Stimulated activated CD4-positive, alpha-beta T cell treated with anti-CD3 and anti-CD28 coated beads, Interleukin-4, amount 100 ng/mL, for 24 hours (primary cell): ENCODE measurements at regions not wholly inside any gene's neighbourhood (a gene's known extent, or its start where the extent isn't known, plus 50 kb on each side); places are given as distances from the start of the nearest gene placed in this dataset.

Source experiments
- DNase-seq: peaks from one replicate; pipeline ENCODE4 v3.0.0-alpha.2; 2020

DNA sequence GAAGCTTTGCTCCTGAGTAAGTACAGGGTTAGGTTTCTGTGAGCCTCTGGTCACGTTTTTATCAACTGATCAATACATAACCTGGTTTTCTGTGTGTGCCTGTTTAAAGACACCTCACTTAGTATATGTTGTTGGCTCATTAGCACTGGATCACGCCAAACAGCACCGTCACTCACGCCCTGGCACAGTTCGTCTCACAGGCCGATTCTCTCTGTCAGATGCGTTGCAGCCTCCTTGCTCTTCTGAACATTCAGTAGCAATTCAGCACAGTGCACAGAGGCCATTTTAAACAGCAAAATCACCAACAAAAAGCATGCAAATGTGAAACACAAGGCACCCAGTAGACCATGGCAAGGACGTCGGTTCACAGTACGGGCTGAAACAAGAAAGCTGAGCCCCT is 288.5 kb downstream of the IRS2 start:
- no peak for DNase-seq

DNA sequence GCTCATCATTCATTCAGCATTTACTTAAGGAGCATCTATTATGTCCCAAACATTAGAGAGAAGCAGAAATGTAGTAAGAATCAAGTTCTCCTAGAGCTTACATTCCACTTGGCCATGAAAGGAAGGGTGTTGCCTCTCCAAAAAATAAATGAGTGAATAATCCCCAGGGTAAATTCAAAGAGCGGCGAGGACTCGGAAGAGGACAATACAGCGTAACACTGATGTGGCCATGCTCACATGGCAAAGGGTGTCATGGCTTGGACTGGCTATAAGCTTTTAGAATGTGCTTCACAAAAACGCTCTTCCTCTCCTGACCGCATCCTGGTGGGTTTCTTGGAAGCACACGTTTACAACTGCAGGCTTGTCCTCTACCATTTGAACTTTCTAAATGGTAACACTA is 290.2 kb downstream of the IRS2 start:
- no peak for DNase-seq

DNA sequence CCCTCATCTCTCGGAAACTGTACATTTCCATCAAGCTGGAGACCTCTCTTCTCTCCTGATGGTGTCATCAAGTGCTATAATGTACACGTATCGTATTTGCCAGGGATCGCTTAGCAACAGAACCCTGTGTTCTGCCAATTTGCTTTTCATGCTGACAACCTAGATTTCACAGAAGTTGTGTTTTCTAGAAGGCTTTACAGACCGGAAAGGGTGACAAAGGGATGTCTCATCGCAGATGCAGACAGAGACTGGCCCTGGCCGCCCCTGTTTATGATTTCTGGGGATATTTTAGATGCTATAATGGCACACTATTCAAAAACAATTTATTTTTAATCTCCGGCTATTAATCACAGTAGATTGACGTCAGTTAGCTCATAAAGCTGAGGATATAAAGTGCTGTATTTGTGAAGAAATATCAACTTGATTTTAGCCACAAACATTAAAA is 291.4 kb downstream of the IRS2 start:
- no peak for DNase-seq

DNA sequence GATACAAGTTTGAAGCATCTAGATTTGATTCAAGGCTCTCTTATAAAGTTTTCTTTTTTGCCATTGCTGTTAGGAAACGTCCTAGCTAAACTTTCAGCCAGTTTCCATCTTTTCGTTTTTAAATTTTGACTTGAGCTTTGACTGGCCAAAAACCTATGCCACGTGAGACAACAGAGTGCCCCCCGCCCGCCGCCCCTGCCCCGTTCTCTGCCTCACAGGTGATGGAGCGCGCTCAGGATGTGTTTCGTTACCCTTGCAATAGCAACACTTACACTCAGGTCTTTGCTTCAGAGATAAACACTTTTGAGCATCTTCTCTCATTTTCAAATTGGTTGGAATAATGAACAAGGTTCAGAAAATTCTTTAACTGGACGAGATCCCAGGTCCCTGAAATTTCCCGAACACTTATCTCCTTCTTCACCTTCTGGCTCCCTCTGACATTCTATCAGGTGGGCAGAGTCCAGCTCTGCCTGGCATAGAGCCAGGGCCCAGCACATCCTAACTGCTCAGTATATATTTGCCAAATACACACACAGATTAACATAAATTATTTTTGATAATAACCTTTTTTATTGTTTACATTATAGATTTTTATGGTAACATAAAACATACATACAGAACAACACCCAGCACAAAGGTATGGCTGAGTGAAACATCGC is 301.1 kb downstream of the IRS2 start:
- DNase-seq, result no peak

DNA sequence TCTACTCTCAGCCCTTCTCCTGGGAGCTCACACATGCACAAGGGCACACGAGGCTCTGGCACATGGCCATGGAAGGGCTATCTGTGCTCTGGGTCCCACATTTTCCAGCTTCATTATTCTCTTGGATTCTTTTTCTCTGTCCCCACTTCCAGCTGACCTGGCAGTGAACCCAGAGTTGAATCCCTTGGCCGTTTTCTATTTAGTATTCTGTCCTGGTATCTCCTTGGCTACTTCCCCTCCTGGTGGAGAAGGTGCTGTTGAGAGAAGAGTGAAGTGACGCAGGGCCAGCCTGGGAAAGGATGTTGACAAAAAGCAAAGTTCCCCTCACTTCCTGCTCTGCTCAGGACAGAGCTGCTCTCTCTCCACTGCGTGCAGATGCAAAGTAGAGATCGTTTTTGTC is 303.1 kb downstream of the IRS2 start:
- no peak for DNase-seq

DNA sequence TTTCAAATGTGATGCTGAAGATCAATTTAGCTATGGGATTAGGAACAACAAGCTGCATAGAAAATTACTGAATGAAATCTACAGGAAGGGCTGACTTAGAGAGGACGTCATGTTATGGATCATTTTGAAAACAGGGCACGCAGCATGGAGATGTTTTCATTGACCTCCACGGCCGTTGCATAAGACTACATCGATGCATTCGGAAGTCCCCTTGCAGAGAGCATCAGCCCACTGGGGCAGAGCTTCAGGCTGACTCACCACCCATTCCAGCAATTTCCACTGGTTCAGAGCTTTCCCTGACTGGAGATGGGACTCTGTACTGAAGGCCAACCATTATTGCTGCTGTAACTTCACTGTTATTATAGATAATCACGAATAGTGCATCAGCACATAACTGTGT is 305.3 kb downstream of the IRS2 start:
- no peak for DNase-seq

DNA sequence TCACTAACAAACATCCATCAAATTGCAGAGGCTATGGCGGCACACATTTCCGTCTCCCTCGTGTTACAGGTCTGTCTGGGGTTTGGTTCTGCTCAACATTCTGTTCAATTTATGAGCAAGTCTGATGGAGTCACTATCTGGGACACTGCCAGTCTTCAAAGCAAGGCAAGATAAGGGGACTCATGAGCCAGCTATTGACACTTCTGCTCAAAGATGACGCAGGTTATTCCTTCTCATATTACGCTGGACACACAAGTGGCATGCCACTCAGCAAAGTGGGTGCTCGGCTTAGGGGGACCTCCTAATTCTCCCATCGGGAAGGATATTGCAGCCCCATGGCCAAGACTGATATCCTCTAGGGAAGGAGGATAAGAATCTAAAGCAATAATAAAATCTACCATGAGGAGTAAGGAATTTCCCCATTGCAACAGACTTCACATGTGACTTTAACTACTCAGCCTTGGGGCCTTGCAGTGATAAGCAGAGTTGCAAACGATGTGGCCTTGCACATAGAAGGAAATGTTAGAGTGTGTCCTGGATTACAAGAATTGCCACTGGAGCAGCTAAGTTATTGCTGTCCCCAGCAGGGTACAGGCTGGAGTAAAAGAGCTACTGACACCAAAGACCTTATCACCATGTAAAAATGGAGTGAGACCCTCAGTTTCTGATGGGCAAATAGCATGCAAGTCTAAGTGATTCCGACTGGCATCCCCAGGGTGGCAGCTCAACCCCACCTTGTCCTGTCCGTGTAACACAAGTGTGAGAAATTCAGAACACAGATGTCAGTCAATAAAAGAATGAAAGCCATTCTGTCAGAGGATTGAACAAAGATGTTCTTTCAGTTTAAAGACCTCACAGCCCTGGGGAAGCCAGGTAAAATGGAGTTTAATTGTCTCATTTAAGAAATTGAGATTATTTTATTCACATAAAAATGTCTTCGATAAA is 306.1 kb downstream of the IRS2 start:
- no peak for DNase-seq

DNA sequence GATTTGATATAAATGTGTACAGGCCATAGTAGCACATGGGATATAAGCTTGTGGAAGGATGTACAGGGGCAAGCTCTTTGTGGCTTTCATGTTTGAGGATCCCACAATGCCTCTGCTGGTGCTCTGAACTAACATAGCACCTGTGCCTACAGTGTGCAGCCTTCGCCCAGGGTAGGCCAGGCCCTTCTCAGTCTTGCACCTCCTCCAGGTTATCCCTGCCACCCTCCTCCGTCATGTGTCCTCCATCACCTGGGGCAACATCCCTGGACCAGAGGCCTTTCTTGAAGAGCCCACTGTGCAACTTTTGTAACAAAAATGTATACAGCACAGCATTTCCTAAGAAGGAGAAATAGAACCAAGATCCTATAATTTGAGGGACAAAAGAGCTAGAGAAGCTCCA is 306.8 kb downstream of the IRS2 start:
- no peak for DNase-seq

DNA sequence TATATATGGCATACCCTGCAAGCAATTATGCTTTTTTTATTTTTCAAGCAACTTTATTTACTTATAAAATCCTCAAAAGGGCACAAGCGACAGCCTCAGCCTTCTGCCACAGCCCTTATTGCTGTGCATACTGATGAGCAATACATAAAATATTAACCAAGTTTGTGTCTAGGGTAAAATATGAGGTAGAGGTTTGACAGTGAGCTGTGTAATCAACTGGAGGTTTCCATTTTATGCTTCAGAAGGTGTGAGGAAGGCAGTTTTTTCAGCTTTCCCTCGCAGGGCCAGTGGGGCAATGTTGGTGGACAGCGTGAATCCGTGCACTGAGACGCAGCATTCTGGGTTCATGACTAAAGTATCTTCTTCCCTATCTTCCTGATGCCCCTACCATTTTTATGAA is 310.4 kb downstream of the IRS2 start:
- no peak for DNase-seq

DNA sequence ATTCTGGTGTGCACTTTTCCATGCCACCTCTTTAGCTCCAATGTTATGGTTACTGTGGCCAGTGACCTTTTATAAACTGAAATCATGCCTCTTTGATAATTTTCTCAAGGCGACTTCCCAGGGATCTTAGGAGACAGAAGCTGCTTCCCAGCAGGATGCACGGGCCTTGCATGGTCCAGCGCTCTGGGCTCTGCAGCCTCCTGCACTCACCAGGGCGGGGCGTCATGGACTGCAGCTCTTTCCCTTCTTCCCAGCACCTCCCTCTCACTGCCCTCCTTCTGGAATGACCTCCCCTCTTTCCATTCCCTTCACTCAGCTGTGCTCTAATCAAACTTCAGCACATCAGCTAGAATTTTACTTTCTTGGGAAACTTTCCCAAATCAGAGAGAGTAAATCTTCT is 318.3 kb downstream of the IRS2 start:
- DNase-seq, result no peak

DNA sequence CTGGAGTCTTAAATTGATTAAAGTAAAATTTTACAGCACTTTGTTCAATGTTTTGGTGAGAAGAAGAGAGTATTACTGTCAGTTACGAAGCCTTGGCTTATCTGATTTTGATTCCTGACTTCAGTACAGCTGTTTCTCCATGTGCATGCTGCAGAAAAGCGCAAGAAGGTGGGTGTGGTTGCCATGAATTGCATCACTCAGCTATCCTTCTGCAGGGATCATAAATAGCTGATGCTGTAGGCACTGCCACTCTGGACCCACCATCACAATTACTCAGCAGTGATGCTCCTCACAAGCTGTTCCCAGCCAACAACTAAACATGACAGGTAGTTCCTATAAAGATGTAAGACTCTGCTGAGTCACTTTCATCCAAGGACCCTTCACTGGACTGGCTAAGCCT is 321.2 kb downstream of the IRS2 start:
- no peak for DNase-seq

DNA sequence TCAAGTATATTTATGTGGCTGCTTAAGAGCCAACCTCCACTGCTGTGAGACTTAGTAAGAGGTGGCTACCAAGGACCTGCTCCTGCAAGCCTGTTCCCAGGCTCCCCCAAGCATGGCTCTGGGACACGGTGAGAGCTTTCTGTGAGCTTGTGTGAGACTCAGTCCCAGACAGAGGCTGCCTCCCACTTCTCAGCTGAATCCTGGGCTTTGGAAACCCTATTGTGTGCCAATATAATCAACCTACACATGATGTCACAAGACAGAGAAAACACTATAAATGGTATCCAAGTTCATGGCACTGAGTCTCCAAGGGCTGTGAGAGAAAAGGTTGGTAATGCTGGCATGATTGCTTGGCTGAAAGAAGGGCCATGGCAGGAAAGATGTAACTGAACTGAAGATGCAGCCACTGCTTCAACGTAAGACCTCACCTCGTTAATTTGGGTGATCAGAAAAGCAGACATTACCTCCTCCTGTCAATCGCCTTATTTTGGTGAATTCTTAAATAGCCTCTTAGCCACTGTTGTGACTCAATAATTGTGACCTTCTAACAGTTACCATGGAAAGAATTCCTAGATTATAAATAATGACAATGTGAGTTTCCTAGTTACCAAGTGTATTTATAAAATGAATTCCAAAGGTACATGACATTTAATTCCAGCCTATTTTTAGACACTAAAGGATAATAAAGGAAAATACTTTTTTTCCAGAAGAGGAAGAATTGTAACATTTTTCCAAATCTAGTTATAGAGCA is 332.0 kb downstream of the IRS2 start:
- no peak for DNase-seq

DNA sequence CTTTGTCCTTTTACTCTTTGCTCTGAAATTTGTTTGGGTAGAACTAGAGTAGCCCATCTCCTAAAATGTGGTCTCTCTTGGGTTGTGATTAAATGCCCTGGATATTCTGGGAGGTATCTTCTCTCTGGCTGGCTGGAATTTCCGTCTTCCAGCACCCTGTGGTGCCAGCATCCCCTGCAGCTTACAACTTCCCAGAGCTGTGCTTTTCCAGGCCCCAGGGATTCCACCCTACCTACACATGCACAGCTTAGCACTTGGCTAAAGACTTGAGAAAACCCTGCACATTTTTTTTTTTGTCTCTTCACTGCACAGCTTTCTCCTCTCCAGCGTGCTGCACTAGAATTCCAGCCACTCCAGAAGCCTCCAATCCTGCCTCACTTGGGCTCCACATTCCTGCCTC is 334.7 kb downstream of the IRS2 start:
- DNase-seq, result no peak

DNA sequence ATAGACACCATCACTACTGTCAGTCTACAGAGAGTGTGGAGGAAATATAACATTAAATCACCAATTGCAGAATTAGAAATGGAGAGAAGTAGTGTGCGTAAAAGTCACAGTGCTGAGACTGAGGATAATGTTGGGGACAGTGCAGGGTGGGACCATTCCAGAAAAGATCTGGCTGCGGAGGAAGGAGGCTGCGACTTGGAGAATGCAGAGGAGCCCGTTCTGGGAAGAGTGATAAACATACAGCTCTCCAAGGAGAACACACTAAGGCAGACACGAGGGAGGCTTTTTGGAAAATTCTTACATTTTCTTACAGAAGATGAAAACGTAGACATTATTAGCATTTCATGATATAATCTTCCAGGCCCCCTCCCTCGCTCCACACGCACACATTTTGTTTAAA is 337.8 kb downstream of the IRS2 start:
- DNase-seq, result no peak

DNA sequence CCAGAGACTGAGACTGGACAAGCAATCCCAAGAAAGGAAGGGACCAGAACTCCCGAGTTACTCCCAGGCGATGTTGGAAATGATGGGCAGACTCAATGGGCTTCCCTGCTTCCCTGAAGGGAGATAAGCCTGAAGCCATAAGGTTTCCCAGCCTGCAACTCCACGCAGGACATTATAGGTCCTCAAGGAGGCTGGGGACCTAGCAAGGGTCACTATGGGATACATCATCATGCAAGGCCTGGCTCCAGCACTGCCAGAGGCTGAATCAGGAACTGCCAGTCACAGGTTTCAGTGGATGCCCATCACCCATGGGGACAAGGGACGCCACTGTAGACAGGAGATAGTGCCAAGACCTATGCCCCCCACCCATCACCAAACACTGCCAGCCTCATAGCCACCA is 338.7 kb downstream of the IRS2 start:
- no peak for DNase-seq

DNA sequence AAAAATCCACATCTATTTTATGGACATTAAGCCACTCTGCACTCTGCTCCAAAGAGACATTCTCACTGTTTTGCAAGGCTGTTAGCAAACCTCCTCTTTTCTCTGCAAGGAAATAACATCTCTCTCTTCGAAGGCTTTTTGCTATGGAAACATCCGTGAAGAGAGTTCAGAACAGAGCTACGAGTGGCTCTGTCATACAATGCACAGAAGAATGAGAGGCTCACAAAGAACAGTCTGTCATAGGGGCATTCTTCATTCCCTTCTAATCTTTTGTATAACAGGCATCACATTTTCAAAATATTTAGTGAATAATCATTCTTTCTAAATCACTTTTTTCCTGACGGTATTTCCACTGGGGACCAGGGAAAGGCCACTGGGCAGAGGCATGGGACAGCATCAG is 346.1 kb downstream of the IRS2 start:
- no peak for DNase-seq

DNA sequence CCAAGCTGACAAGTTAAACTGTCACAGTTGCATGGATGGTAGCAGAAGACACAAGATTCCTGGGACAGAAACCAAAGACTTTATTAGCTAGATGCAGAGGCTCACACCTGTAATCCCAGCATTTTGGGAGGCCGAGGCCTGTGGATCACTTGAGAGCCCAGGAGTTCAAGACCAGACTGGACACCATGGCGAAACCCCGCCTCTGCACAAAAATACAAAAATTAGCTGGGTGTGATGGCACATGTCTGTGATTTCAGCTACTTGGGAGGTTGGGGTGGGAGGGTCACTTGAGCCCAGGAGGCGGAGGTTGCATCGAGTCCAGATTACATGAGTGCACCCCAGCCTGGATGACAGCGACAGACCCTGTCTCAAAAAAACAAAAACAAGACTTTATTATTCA is 346.6 kb downstream of the IRS2 start:
- DNase-seq, result no peak

DNA sequence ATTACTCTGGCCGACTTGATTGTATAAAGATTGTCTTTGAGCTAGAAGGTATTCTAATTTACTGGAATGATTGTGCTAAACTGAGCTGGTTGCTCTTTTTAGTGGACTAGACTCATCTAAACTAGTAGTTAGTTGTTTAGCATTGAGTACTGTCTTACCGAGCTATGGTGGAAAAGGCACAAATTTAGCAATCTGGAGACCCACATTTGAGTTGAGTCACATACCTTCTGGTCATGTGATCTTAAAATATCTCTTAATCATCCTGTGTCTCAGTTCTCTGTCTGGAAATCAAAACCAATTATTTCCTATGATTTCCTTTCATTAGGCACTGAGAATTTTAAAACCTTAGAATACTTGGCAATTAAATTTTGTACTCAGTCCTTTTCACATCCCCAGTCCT is 349.5 kb downstream of the IRS2 start:
- no peak for DNase-seq

DNA sequence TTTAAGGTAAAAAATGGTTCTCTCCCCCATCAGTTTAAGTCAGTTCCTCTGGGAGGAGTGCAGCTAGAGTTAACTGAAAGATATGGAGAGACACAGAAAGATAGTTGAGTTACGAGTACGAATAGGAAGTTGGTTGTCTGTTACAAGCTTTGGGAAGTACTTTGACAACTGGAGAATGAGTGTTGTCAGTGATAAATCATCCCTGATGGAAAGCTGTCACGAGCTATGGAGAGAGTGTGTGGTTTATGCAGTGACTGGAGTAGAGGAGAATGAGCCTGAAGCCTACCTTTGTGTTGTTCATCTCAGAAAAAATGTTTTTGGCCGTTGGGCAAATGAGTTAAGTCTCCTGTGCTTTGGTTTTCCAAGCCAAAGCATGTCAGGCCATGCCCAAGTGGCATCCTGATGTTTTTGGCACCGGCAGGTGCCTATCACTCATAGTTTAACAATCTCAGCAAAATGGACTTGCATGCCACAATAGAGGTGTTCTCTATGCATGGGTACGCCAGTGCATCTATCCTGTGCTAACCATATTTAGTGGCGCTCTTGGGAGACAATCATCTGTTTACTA is 350.2 kb downstream of the IRS2 start:
- DNase-seq, result no peak

DNA sequence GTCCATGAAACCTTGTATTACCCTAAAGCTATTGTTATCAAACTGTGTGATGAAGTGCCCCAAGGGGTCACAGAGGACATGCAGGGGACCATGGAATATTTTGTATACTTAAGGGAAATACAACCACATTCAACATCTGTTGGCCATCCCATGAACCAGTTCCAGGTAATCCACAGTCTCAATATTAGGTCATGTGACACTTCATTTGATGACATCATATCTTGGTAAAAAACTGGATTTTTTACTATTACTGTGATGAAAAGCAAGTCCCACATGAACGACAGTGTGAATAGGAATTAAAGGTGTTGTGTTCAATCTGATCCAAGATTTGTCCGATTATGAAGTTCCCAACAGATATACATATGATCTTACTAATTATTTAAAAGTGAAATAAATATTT is 355.2 kb downstream of the IRS2 start:
- DNase-seq, result no peak

DNA sequence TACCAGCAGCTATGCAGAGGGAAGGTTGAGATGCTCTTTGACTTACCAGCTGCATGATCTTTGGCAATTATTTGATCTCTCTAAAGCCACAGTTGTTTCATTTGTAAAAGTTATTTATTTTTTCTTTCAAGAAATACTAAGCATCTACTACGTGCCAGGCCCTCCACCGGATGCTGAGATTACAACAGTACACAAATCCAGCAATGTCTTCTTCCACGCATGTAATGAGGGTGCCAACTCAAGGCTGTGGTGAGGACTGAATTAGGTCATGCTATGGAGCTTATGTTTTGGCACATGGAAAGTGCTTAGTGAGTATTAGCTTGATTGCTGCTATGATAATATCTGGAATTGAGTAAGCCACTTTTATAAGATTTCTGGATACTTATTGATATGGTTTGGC is 358.2 kb downstream of the IRS2 start:
- no peak for DNase-seq

DNA sequence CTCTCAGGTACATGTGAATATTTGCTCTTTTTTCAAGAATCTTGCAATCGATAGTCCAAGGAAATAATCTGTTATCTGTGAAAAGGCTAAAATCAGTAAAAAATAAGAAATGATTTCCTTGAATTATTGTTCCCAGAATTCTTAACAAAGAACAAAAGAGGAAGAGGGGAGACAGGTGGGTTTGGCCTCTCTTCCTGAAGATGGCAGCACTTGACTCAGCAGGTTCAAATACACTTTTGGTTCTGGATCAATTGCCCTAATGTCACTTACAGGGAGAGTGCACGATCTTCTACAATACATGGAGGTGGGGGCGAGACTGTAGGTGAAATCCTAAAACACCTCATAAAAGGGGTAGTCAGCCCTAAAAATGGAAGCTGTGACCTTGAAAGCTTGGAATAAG is 358.7 kb downstream of the IRS2 start:
- no peak for DNase-seq

DNA sequence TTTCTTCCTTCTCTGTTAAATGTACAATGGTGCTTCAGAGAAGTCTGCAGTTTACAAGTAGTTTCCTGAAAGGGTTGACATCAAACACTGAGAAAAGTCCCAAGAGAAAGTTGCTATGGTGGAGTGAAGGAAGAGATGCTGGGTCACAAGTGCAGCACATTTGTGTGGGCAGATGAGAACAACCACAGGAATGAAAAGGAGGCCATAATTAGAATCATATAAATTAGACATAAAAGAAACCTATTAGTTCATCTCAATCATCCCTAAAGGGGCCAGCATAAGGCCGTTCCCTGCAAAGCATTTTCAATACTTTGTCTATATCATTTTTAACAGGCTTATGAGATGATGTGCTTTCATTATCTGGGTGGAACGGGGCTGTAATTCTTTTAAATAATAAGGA is 359.2 kb downstream of the IRS2 start:
- no peak for DNase-seq

DNA sequence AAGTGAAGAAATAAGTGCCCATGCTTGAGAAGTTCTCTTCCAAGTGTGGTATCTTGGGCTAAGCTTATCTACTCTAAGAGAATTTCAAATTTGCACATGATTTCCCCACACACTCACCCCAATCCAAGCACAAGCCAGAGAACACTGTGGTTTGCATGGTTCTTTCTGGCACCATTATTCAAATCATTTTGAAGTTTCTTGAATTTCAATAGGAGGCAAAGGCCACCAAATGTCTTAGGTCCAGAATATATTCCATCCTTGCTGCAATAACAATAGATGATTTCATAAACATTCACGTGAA is 359.7 kb downstream of the IRS2 start:
- DNase-seq, result no peak
